Common myeloid progenitor, CD34-positive (primary cell): ENCODE measurements at regions not wholly inside any gene's neighbourhood (a gene's known extent, or its start where the extent isn't known, plus 50 kb on each side); places are given as distances from the start of the nearest gene placed in this dataset.

Experiments
- CTCF ChIA-PET: fragments of 350-600 bp; sonication (Branson Sonifier 250); formaldehyde crosslinking; loops from one replicate; lab custom pipeline; 2021; ENCODE audit warnings: antibody characterized with exemption; lab: Charles Lee
- POLR2A ChIA-PET: fragments of 350-600 bp; sonication (Branson Sonifier 250); formaldehyde crosslinking; loops from one replicate; lab custom pipeline; 2021; ENCODE audit warnings: antibody characterized with exemption; lab: Charles Lee
- DNase-seq, 3 donors: peaks; one replicate each; pipeline versions ENCODE4 v3.0.0 to v3.0.0-alpha.2; 2013
- H3K27ac ChIP-seq, 2 experiments: 1 replicate in 1 of 2; 2 replicates in 1 of 2; pipeline ENCODE4 v1.7.0; 2013; ENCODE audit warnings: inconsistent platforms in 2 of 2, low read length in 2 of 2, mild to moderate bottlenecking in 2 of 2, low read depth in 1 of 2, moderate library complexity in 1 of 2; ENCODE audit not compliant: severe bottlenecking in 2 of 2, insufficient read depth in 1 of 2, poor library complexity in 1 of 2
- H3K27me3 ChIP-seq, 5 experiments: replicated peaks in 2 of 5; 1 replicate in 3 of 5; 2 replicates in 2 of 5; pipeline versions ENCODE4 v1.6.1 to v1.7.0; 2013; ENCODE audit warnings: low read length in 4 of 5, mild to moderate bottlenecking in 2 of 5, moderate library complexity in 2 of 5, inconsistent platforms in 1 of 5; ENCODE audit not compliant: insufficient read depth in 5 of 5, control insufficient read depth in 4 of 5
- H3K36me3 ChIP-seq, 4 experiments: 1 replicate in 2 of 4; 2 replicates in 2 of 4; pipeline versions ENCODE4 v1.6.1 to v1.7.0; 2013; ENCODE audit warnings: low read length in 3 of 4, control low read depth in 1 of 4, mild to moderate bottlenecking in 1 of 4; ENCODE audit not compliant: control insufficient read depth in 4 of 4, insufficient read depth in 4 of 4
- H3K4me1 ChIP-seq, 4 experiments: 1 replicate in 3 of 4; 2 replicates in 1 of 4; pipeline versions ENCODE4 v1.6.1 to v1.7.1; 2013; ENCODE audit warnings: low read length in 3 of 4, mild to moderate bottlenecking in 3 of 4, control low read depth in 1 of 4, inconsistent platforms in 1 of 4, moderate library complexity in 1 of 4; ENCODE audit not compliant: control insufficient read depth in 4 of 4, insufficient read depth in 4 of 4; ENCODE audit errors: control extremely low read depth in 1 of 4
- H3K4me3 ChIP-seq, 7 experiments: 1 replicate in 4 of 7; 2 replicates in 3 of 7; pipeline versions ENCODE4 v1.5.1 to v1.7.0; 2013; ENCODE audit warnings: mild to moderate bottlenecking in 7 of 7, low read length in 6 of 7, moderate library complexity in 6 of 7, inconsistent platforms in 2 of 7, low read depth in 2 of 7, control low read depth in 1 of 7; ENCODE audit not compliant: insufficient read depth in 4 of 7, control insufficient read depth in 1 of 7; ENCODE audit errors: extremely low read depth in 1 of 7
- H3K9me3 ChIP-seq, 5 experiments: 1 replicate in 4 of 5; 2 replicates in 1 of 5; pipeline versions ENCODE4 v1.6.1 to v1.7.1; 2013; ENCODE audit warnings: low read length in 4 of 5, mild to moderate bottlenecking in 2 of 5, inconsistent platforms in 1 of 5, low read depth in 1 of 5, moderate library complexity in 1 of 5; ENCODE audit not compliant: control insufficient read depth in 4 of 5, insufficient read depth in 2 of 5; ENCODE audit errors: control extremely low read depth in 1 of 5
- WGBS: methylation state at CpG from one replicate; pipeline ENCODE4 v1.1.5; 2013; ENCODE audit not compliant: insufficient coverage; 5-methylcytosine and 5-hydroxymethylcytosine counted together

DNA sequence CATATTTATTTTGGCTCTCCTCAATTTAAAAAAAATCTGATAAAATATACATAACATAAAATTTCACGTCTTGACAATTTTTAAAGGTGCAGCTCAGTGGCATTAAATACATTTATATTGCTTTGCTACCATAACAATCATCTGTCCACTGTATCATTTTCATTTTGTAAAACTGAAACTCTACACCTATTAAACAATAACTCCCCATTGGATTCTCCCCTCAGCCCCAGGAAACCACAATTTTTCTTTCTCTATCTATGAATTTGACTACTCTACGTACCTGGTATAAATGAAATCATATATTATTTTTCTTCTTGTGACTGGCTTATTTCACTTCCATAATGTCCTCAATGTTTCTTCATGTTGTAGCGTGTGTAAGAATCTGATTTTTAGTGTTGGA, 563.5 kb downstream of the PRR16 start:
- H3K27me3 ChIP-seq = no peaks in the 10 kb centered on the region
- no peaks in the 10 kb centered on the region for H3K36me3 ChIP-seq
- ChIA-PET POLR2A (no interaction called here), CTCF (no interaction called here)
- DNase-seq = no peak
- no peaks in the 10 kb centered on the region for H3K9me3 ChIP-seq
- H3K4me3 ChIP-seq = no peak overlapping the region
- WGBS = 100% methylated on average over 1 of the region's 3 CpGs
- no peaks in the 10 kb centered on the region for H3K4me1 ChIP-seq
- no peak overlapping the region for H3K27ac ChIP-seq

DNA sequence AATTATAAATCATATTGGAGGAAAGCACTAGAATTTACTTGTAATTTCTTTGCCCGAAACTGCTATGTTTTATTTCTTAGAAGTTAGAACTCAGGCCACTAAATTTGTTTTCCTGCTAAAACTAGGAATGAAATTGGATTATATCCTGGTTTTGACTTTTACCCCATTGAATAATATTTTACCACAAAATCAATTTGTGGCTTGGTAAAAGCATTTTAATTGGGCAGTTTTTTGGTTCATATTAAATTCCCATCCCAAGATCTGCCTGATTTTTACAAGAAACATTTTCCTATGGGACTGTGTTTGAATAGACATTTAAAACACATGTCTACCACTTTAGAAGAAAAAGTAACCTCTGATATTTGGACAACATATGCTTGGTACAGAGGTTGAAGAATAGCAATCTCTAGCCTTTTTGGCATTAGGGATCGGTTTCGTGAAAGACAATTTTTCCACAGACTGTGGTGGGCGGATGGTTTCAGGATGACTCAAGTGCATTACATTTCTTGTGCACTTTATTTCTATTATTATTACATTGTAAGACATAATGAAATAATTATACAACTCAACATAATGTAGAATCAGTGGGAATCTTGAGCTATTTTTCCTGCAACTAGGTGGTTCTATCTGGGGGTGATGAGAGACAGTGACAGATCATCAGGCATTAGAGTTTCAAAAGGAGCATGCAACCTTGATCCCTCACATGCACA, 565.6 kb downstream of the PRR16 start:
- Histone ChIP-seq H3K4me1 (no peaks in the 10 kb centered on the region), H3K9me3 (no peaks in the 10 kb centered on the region), H3K27me3 (no peaks in the 10 kb centered on the region), H3K4me3 (no peak overlapping the region), H3K36me3 (no peaks in the 10 kb centered on the region), H3K27ac (no peak overlapping the region)
- 100% methylated on average over 1 of the region's 4 CpGs for WGBS
- POLR2A ChIA-PET = no interaction called here
- CTCF ChIA-PET = no interaction called here
- no peak for DNase-seq

DNA sequence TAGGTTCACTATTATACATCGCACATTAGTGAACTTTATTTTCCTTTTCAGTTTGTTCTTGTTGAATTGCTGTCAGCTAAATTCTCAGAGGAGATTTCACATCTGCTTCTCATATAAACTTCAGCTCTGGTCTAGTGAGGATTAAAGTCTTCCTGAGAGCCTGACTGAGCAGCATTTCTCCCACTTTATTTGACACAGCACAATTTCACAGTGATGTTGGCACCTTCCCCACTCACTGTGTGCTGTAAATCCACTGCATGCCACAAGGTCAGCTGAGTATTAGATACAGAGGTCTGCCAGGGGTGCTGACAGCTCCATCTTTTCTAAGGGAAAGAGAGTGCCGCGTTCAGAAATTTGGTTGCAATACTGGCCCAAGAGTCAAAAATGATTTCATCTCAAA, 567.4 kb downstream of the PRR16 start:
- H3K4me3 ChIP-seq = no peak overlapping the region
- no peak overlapping the region for H3K27ac ChIP-seq
- H3K9me3 ChIP-seq = no peaks in the 10 kb centered on the region
- ChIA-PET CTCF (no interaction called here), POLR2A (no interaction called here)
- no peaks in the 10 kb centered on the region for H3K36me3 ChIP-seq
- 100% methylated on average over 2 of the region's 3 CpGs for WGBS
- H3K27me3 ChIP-seq = no peaks in the 10 kb centered on the region
- no peaks in the 10 kb centered on the region for H3K4me1 ChIP-seq
- DNase-seq = no peak

DNA sequence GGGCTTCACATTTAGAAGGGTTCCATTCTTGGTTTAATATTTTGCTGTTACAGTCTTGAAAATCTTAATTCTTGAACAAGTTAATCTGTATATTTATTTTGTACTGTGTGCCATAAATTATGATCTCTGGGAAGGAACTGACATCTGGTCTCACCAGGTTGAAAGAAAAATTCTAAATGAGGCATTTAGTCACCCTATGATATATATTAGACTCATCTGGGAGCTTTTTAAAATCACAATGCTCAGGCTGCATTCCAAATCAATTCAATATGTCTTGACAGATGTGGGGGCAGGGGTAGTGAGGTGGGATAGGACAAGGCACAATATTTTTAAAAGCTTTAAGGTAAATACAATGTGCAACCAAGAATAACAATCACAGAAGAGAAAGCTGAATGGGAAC, 569.2 kb downstream of the PRR16 start:
- no peak overlapping the region for H3K27ac ChIP-seq
- H3K4me3 ChIP-seq = no peak overlapping the region
- H3K36me3 ChIP-seq = no peaks in the 10 kb centered on the region
- POLR2A ChIA-PET = no interaction called here
- H3K27me3 ChIP-seq = no peaks in the 10 kb centered on the region
- CTCF ChIA-PET = no interaction called here
- no peaks in the 10 kb centered on the region for H3K9me3 ChIP-seq
- no peaks in the 10 kb centered on the region for H3K4me1 ChIP-seq
- no peak for DNase-seq

DNA sequence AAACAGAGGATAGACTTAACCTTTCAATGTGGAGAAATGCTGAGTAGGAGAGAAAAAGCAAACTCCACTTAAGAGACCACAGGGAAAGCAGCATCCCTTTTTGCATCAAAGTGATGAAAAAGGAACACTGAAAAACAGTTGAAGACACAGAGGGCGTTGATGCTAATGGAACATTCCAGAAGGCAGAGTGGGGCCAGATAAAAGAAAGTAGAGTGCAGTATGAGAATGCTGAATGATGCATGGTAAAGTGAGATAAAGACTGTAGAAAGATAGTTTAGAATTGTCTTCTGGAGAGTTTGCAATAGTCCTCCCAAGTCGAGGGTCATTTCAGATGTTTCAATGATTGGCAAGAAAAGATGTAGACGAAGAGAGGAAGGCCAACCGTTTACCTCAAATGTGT, 574.3 kb downstream of the PRR16 start:
- no peaks in the 10 kb centered on the region for H3K9me3 ChIP-seq
- H3K4me3 ChIP-seq = no peak overlapping the region
- no peak overlapping the region for H3K27ac ChIP-seq
- ChIA-PET CTCF (no interaction called here), POLR2A (no interaction called here)
- H3K36me3 ChIP-seq = no peaks in the 10 kb centered on the region
- DNase-seq = no peak
- H3K4me1 ChIP-seq = no peaks in the 10 kb centered on the region
- 100% methylated on average over 2 of the region's 4 CpGs for WGBS
- H3K27me3 ChIP-seq = no peaks in the 10 kb centered on the region

DNA sequence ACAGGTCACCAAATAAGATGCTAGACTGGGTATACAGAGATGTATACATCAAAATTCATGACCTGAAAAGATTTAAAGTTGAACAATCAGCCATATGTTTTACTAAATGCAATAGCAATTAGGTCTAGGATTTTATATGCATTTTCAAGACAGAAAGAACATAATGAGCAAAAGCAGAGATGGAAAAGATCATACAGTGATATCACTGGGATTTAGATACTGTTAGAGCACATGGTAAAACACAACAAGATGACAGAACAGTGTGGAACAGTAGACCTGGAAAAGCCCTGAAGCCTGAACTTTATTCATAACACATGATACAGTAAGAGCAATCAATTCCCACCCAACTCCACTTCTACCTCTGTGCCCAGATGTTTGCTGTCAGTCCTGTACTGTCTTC, 585.9 kb downstream of the PRR16 start:
- no peaks in the 10 kb centered on the region for H3K36me3 ChIP-seq
- H3K9me3 ChIP-seq = no peaks in the 10 kb centered on the region
- peaks cover 0 to 2% (median 0%) of the 10 kb centered on the region in 5 experiments for H3K27me3 ChIP-seq
- no peaks in the 10 kb centered on the region for H3K4me1 ChIP-seq
- ChIA-PET POLR2A (no interaction called here), CTCF (no interaction called here)
- H3K4me3 ChIP-seq = no peak overlapping the region
- no peak for DNase-seq
- no peak overlapping the region for H3K27ac ChIP-seq

DNA sequence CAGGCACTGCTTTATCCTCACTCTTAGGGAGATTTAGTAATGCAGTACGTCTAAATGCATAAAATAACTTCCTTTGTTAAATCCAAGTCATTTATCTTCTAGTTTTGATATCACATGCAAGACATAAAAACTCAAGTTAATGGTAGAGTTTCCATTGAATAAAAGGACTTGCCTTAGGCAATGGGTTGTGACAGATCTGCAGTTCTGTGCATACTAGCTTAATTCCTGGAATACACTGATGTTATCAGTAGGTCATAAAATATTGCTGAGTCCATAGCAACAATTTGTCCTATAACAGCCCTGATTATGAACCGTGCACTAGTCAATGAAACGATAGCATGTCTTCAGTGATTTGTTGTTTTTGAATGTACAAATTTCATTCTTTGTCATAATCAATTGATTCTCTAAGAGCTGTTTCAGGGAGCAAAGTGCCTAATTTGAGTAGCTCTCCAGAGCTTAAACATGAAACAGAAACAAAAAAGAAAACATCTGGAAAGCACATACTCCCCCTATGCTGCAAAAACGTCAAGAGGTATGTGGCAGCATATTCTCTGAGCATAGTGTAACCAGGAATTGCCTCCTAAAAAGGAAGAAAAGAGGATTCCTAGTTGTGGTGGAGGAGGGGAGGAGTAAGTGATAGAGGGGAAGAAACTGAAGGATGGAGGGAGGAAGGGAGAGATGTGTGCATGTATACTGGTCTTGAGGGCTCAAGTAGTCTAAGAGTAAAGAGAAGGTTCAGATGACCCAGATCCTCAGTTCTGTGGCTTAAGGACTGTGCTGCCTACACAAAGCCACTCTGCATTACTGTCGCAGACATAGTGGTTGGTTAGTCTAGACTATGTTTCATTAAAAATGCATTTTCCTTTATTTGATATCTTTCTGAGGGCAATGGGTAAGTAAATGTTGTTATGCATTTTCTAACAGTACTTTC, 589.2 kb downstream of the PRR16 start:
- H3K27ac ChIP-seq = no peak overlapping the region
- DNase-seq = no peak
- CTCF ChIA-PET = interaction anchor here (0.7 kb wide), 1 partner anchor 12 kb away, joined by 3 read pairs; no protein-coding TSS in a partner anchor
- H3K4me3 ChIP-seq = no peak overlapping the region
- H3K36me3 ChIP-seq = no peaks in the 10 kb centered on the region
- WGBS = 60% methylated on average over 1 of the region's 5 CpGs
- no peaks in the 10 kb centered on the region for H3K4me1 ChIP-seq
- H3K9me3 ChIP-seq = peaks cover 0 to 2% (median 0%) of the 10 kb centered on the region in 5 experiments
- H3K27me3 ChIP-seq = peaks cover 0 to 2% (median 0%) of the 10 kb centered on the region in 5 experiments
- POLR2A ChIA-PET = no interaction called here
